ENCODE measurements at regions not wholly inside any gene's neighbourhood (a gene's known extent, or its start where the extent isn't known, plus 50 kb on each side); places are given as distances from the start of the nearest gene placed in this dataset.

DNA sequence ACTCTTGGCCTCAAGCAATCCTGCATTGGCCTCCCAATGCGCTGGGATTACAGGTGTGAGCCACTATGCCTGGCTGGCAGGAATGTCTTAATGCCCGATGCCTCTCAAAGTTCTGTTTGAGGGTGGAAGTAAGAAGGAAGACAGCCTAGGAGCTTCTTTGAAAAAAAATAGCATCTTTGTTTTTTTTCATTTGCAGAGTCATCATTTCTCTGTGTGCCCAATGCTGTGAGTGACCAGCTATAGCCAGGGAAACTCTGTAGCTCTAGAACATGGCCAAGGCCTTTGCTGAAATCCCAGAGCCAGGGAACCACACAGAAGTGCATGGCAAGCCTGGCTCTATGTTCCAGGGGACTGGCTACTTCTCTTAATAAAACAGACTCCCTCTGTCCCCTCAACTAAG, 260.0 kb downstream of the C1D start:
- TF ChIP-seq CTCF (IDR thresholded peaks at IDR 0.05) (no peak), POLR2A (IDR thresholded peaks at IDR 0.05) (no peak), EP300 (IDR thresholded peaks at IDR 0.05) (no peak)

All from tibial nerve (tissue), 4 donors.